ENCODE measurements at regions not wholly inside any gene's neighbourhood (a gene's known extent, or its start where the extent isn't known, plus 50 kb on each side); places are given as distances from the start of the nearest gene placed in this dataset.

- no peaks in the 10 kb centered on the region; the same call in 1 of the 2 replicates for H3K27me3 ChIP-seq (ENCODE audit: control insufficient read depth, insufficient read depth, low read length)
- TF ChIP-seq FOS (IDR thresholded peaks at IDR 0.05; ENCODE audit: low read depth, low read length) (no peak), CTCF (conservative IDR thresholded peaks at IDR 0.05; ENCODE audit: low read depth, low read length) (no peak), ELK1 (IDR thresholded peaks at IDR 0.05; ENCODE audit: borderline replicate concordance, low read depth, low read length) (no peak), SMC3 (IDR thresholded peaks at IDR 0.05; ENCODE audit: low read depth, low read length) (no peak), MAFK (IDR thresholded peaks at IDR 0.05; ENCODE audit: low read depth, low read length) (no peak), CEBPB (IDR thresholded peaks at IDR 0.05; ENCODE audit: low read depth, low read length) (no peak), CHD1 (IDR thresholded peaks at IDR 0.05; ENCODE audit: low read depth, low read length) (no peak), MAZ (IDR thresholded peaks at IDR 0.05; ENCODE audit: borderline replicate concordance, low read depth, low read length) (no peak), RFX5 (IDR thresholded peaks at IDR 0.05; ENCODE audit: low read depth, low read length) (no peak)
- H3K79me1 ChIP-seq (ENCODE audit: low read depth in 1 of 2, low read length in 2 of 2) = no peaks in the 10 kb centered on the region
- no peak overlapping the region for H4K5ac ChIP-seq (ENCODE audit: low read depth, low read length)
- BruUV-seq (replicated peaks) = no TSS peak
- WGBS, 2 experiments (ENCODE audit: extremely low coverage in 2 of 2, insufficient read length in 1 of 2) = 59% methylated on average over 3 of the region's 4 CpGs; no CpG with 5 or more reads in 1 of the 2 experiments
- ChIA-PET POLR2A (ENCODE audit: unreplicated experiment) (no interaction called here), CTCF (no interaction called here)
- no peaks in the 10 kb centered on the region for H3K4me1 ChIP-seq (ENCODE audit: control insufficient read depth, insufficient read depth, low read length)
- H2AFZ ChIP-seq (replicated peaks; ENCODE audit: low read length, poor library complexity) = no peak overlapping the region
- H4K8ac ChIP-seq (ENCODE audit: low read depth in 2 of 2, low read length in 2 of 2) = no peak overlapping the region
- H4K20me1 ChIP-seq (ENCODE audit: insufficient read depth, low read length) = no peaks in the 10 kb centered on the region
- no peak overlapping the region for H2BK15ac ChIP-seq (ENCODE audit: low read depth, low read length)
- DNase-seq (no peak), ATAC-seq (ENCODE audit: low read depth) (no peak)
- dilution Hi-C loops (cut with HindIII; ENCODE audit: low sequenced_read_pairs, unreplicated experiment) (no loop called here), in situ Hi-C loops (cut with MboI; ENCODE audit: low sequenced_read_pairs) (no loop called here), intact Hi-C loops (cut with micrococcal nuclease) (no loop called here)
- no peak overlapping the region for H4K91ac ChIP-seq (ENCODE audit: insufficient read depth, low read depth, low read length)
- H3K36me3 ChIP-seq (ENCODE audit: control insufficient read depth, insufficient read depth, low read length) = no peaks in the 10 kb centered on the region
- H2BK5ac ChIP-seq (ENCODE audit: low read depth, low read length, poor library complexity, severe bottlenecking) = no peak overlapping the region
- H2AK5ac ChIP-seq (ENCODE audit: low read depth, low read length) = no peak overlapping the region
- H3K9me3 ChIP-seq (ENCODE audit: control insufficient read depth, insufficient read depth, low read length) = peaks cover 2% of the 10 kb centered on the region; the same call in 1 of the 2 replicates
- H2BK120ac ChIP-seq (ENCODE audit: low read depth, low read length) = no peak overlapping the region
- H3K18ac ChIP-seq (ENCODE audit: low read depth, low read length) = no peak overlapping the region
- no peak overlapping the region for H3K23ac ChIP-seq (ENCODE audit: low read depth, low read length)
- no peak overlapping the region for H3K4me3 ChIP-seq (ENCODE audit: insufficient read depth, low read depth, low read length)
- H2BK20ac ChIP-seq (ENCODE audit: low read depth, low read length) = no peak overlapping the region
- no peak overlapping the region for H3K4ac ChIP-seq (ENCODE audit: low read depth, low read length)
- H3K4me2 ChIP-seq (ENCODE audit: low read depth, low read length) = no peak overlapping the region
- no peak overlapping the region for H3K14ac ChIP-seq (replicated peaks; ENCODE audit: low read depth, low read length)
- no peaks in the 10 kb centered on the region for H3K9me1 ChIP-seq (ENCODE audit: insufficient read depth, low read length)
- H3K9ac ChIP-seq (ENCODE audit: low read depth, low read length) = no peak overlapping the region
- no peak overlapping the region for H3K56ac ChIP-seq (ENCODE audit: extremely low read depth, insufficient read depth, low read length)
- H3K27ac ChIP-seq (ENCODE audit: insufficient read depth, low read length) = no peak overlapping the region
- no peak overlapping the region for H2AK9ac ChIP-seq (replicated peaks; ENCODE audit: low read depth, low read length, poor library complexity)
Observed at GRCh38 chr9:95643619-95644018, 126.8 kb upstream of the PTCH1 start.
